HG03066 (cell line): ENCODE measurements at regions not wholly inside any gene's neighbourhood (a gene's known extent, or its start where the extent isn't known, plus 50 kb on each side); places are given as distances from the start of the nearest gene placed in this dataset.

Source experiments
- ATAC-seq: cut with Tn5 transposase; IDR thresholded peaks from one replicate; pipeline ENCODE4 v1.9.1; 2021; ENCODE audit warnings: low read depth; ENCODE audit not compliant: unreplicated experiment

- no peak for ATAC-seq
Observed at GRCh38 chr15:95160316-95160715, 929.0 kb downstream of the MCTP2 start.

GRCh38 chr15:95162069-95162468 lies 930.7 kb downstream of the MCTP2 start:
- ATAC-seq: no peak

- no peak for ATAC-seq
Observed at GRCh38 chr15:95162531-95162930, 931.2 kb downstream of the MCTP2 start.

- ATAC-seq: no peak
Observed at GRCh38 chr15:95162967-95163531, 931.7 kb downstream of the MCTP2 start.

DNA sequence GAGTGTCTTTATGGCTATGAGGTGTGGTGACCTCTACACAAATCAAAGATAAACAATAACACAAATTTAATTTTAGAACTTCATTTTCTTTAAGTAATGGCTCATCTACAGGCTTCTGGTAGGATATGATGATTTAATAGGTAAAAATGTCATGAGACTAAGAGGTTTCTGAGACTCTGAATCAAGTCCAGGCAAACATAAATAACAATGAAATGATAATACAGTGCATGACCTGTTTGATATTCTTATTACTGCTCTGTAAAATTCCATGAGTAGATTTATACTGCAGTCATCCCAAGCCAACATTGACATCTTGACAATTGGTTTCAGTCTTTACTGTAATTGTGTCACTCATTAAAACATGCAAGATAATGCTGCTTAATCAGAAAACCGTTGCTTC lies 936.8 kb downstream of the MCTP2 start:
- no peak for ATAC-seq

GRCh38 chr15:95168951-95169431 lies 937.6 kb downstream of the MCTP2 start:
- no peak for ATAC-seq

- no peak for ATAC-seq
Observed at GRCh38 chr15:95169541-95170459, 938.4 kb downstream of the MCTP2 start.

- ATAC-seq: no peak
Observed at GRCh38 chr15:95170561-95171380, 939.4 kb downstream of the MCTP2 start.

GRCh38 chr15:95171564-95171963 lies 940.2 kb downstream of the MCTP2 start:
- no peak for ATAC-seq

DNA sequence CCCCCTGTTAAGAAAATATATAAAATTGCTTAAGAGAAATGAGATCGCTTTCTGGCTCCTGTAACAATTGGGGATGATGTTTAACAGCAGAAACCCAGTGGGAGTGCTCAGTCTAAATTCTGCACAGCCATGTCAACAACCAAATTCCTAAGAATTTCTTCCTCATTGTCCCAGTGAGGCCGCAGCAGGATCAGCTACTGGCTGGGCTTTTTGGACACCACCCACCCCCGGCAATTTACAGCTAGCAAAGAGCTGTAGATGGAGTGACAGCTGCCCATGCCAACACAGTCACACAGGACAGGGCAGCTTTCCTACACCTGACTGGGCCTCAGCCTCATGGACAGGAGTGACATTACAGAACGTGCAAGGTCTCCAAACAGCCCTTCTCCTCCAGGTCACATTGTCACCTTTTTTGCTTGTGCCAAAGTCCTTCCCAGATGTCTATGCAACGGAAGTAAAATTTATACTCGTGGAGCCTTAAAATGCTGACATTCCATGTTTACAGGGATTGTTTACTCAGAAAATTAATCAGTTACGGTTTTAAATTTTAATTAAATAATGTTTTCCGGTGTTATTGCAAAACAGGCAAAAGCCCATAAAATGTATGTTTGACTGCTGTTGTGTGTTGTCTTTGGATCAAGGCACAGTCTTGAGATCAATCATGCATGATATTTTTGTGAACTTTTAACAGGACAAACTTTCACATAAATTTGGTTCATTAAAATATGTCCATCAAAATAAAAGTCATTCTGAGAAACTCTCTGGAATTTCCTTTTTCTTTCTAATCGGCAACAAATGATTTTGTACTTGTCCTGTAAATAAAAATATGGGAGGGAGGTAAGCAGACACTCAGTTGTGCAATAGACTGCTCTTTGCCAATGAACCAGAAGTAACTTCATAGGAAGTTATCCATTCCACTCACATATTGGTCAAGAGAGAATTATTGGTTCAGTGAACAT lies 943.2 kb downstream of the MCTP2 start:
- ATAC-seq: no peak

GRCh38 chr15:95175914-95176658 lies 944.7 kb downstream of the MCTP2 start:
- no peak for ATAC-seq

- no peak for ATAC-seq
Observed at GRCh38 chr15:95176794-95177577, 945.6 kb downstream of the MCTP2 start.

DNA sequence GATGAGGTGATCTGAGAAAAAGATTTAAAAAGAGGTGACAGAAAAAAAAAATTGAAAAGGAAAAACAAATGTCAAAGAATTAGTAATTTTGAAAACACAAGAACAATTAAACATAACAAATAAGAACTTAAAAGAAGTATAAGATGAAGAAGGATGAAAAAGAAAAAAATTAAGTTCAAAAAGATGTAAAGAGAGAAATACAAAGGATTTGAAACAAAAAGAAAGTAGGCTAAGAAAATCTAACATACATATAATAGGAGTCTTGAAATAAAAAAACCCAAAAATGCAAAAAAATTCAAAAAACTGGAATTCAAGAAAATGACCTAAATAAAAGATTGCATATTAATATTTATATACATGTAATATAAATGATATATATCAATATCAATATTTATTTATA lies 949.2 kb downstream of the MCTP2 start:
- ATAC-seq: no peak

DNA sequence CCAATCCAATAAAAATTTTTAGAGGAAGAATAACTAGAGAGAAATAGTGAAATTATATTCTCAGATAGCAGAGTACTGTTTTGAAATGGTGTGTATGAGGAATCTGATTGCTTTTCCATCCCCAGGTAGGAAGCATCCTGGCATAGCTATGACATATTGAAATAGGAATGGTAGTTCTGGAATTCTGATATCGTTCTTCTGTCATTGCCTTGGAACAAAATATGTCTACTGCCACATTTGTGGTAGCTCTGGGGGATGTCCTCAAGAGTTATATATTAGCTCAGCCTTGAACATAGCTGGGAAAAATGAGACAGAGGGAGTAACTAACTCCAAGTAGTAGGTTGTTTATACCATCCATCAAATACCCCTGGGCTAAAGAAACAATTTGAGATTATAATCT lies 950.7 kb downstream of the MCTP2 start:
- no peak for ATAC-seq

DNA sequence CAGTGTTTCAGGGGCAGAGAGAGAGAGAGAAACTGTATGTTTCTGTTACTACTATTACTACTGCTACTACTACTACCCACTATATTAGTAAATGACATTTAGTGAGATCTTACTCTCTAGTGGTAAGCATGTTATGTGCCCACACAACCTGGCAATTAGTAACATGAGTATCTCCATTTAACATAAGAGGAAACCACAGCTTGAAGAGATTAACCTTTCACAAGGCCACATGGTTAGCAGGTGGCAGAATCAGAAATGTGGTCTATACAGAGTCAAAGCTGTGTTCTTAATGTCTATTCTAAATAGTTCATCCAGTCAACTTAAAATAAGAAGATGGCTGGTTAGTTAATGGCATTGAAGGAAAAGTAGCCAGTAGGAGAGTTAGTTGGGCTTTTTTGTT lies 961.6 kb downstream of the MCTP2 start:
- ATAC-seq: no peak

DNA sequence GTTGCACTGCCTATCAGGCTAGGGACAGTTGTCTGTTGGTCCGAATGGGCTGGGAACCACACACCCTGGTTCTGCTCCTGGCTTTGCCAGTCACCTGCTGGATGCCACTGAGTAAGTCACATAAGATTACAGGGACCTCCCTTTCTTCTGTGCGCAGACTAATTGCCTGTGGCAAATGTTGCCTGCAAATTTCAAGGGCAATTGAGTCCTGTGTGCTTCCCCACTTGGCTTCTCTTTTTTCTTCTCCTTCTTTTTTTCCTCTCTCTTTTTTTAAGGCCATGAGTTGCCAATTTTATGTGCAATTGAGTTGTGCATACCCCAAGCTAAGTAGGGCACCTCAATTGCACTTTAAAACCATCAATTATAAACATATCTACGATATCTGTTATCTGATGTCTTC lies 963.4 kb downstream of the MCTP2 start:
- no peak for ATAC-seq

GRCh38 chr15:95196176-95196915 lies 965.0 kb downstream of the MCTP2 start:
- ATAC-seq: no peak
